ENCODE measurements at regions not wholly inside any gene's neighbourhood (a gene's known extent, or its start where the extent isn't known, plus 50 kb on each side); places are given as distances from the start of the nearest gene placed in this dataset.
"Not testable (repeated sequence)": the region's sequence is repeated elsewhere in the genome, so short reads cannot be mapped to it uniquely, and the experiment has no call there.

GRCh38 chr12:31183899-31184298 is 110.2 kb downstream of the DDX11 start:
- H3K9me2 ChIP-seq (replicated peaks; ENCODE audit: control insufficient read depth, low read length); H3K27ac ChIP-seq (ENCODE audit: low read depth, low read length); H3K27me3 ChIP-seq (ENCODE audit: control insufficient read depth, low read length); H3K9me3 ChIP-seq (ENCODE audit: control insufficient read depth, insufficient read depth, low read length); H3K36me3 ChIP-seq (ENCODE audit: control insufficient read depth, low read length); H3K79me2 ChIP-seq (ENCODE audit: control insufficient read depth, low read length); H3K4me3 ChIP-seq (ENCODE audit: low read length); H4K20me1 ChIP-seq (ENCODE audit: control insufficient read depth, insufficient read depth, low read depth, low read length): not testable (repeated sequence)
- Histone ChIP-seq H3K4me2 (ENCODE audit: low read length) (0 out of 2 replicates have a peak overlapping the region, but pooled peaks have one; percentile 16), H3K4me1 (ENCODE audit: control insufficient read depth, low read length) (peaks cover 36% of the 10 kb centered on the region), H3F3A (ENCODE audit: control insufficient read depth, insufficient read depth) (0 out of 2 replicates have a peak, but pooled peaks cover 13% of the 10 kb centered on the region)

- not testable (repeated sequence) for H3K4me3 ChIP-seq (ENCODE audit: low read length); H4K20me1 ChIP-seq (ENCODE audit: control insufficient read depth, insufficient read depth, low read depth, low read length); H3F3A ChIP-seq (ENCODE audit: control insufficient read depth, insufficient read depth); H3K27me3 ChIP-seq (ENCODE audit: control insufficient read depth, low read length); H3K36me3 ChIP-seq (ENCODE audit: control insufficient read depth, low read length); H3K4me2 ChIP-seq (ENCODE audit: low read length); H3K9me2 ChIP-seq (replicated peaks; ENCODE audit: control insufficient read depth, low read length); H3K9me3 ChIP-seq (ENCODE audit: control insufficient read depth, insufficient read depth, low read length); H3K27ac ChIP-seq (ENCODE audit: low read depth, low read length); H3K79me2 ChIP-seq (ENCODE audit: control insufficient read depth, low read length)
- H3K4me1 ChIP-seq (ENCODE audit: control insufficient read depth, low read length) = peaks cover 28% of the 10 kb centered on the region
Measured at GRCh38 chr12:31184667-31185066, 111.0 kb downstream of the DDX11 start.

- not testable (repeated sequence) for H3K9me3 ChIP-seq (ENCODE audit: control insufficient read depth, insufficient read depth, low read length); H4K20me1 ChIP-seq (ENCODE audit: control insufficient read depth, insufficient read depth, low read depth, low read length); H3K36me3 ChIP-seq (ENCODE audit: control insufficient read depth, low read length); H3K27me3 ChIP-seq (ENCODE audit: control insufficient read depth, low read length); H3F3A ChIP-seq (ENCODE audit: control insufficient read depth, insufficient read depth); H3K27ac ChIP-seq (ENCODE audit: low read depth, low read length); H3K4me1 ChIP-seq (ENCODE audit: control insufficient read depth, low read length); H3K4me2 ChIP-seq (ENCODE audit: low read length); H3K79me2 ChIP-seq (ENCODE audit: control insufficient read depth, low read length); H3K9me2 ChIP-seq (replicated peaks; ENCODE audit: control insufficient read depth, low read length); H3K4me3 ChIP-seq (ENCODE audit: low read length)
Measured at GRCh38 chr12:31192689-31193088, 119.0 kb downstream of the DDX11 start.

- H3K4me1 ChIP-seq (ENCODE audit: control insufficient read depth, low read length) = not testable (repeated sequence)
Measured at GRCh38 chr12:31195620-31196019, 122.0 kb downstream of the DDX11 start.

GRCh38 chr12:31199476-31199875 is 125.8 kb downstream of the DDX11 start:
- H4K20me1 ChIP-seq (ENCODE audit: control insufficient read depth, insufficient read depth, low read depth, low read length); H3F3A ChIP-seq (ENCODE audit: control insufficient read depth, insufficient read depth); H3K9me3 ChIP-seq (ENCODE audit: control insufficient read depth, insufficient read depth, low read length); H3K27ac ChIP-seq (ENCODE audit: low read depth, low read length); H3K79me2 ChIP-seq (ENCODE audit: control insufficient read depth, low read length); H3K4me2 ChIP-seq (ENCODE audit: low read length); H3K9me2 ChIP-seq (replicated peaks; ENCODE audit: control insufficient read depth, low read length); H3K36me3 ChIP-seq (ENCODE audit: control insufficient read depth, low read length); H3K4me3 ChIP-seq (ENCODE audit: low read length): not testable (repeated sequence)
- peaks cover 25% of the 10 kb centered on the region for H3K4me1 ChIP-seq (ENCODE audit: control insufficient read depth, low read length)
- H3K27me3 ChIP-seq (ENCODE audit: control insufficient read depth, low read length) = peaks cover 12% of the 10 kb centered on the region

More at GRCh38 chr12:31195620-31196019, 122.0 kb downstream of the DDX11 start:
- H3K36me3 ChIP-seq (ENCODE audit: control insufficient read depth, low read length); H3F3A ChIP-seq (ENCODE audit: control insufficient read depth, insufficient read depth); H3K27me3 ChIP-seq (ENCODE audit: control insufficient read depth, low read length); H3K79me2 ChIP-seq (ENCODE audit: control insufficient read depth, low read length); H3K9me3 ChIP-seq (ENCODE audit: control insufficient read depth, insufficient read depth, low read length); H3K4me2 ChIP-seq (ENCODE audit: low read length); H4K20me1 ChIP-seq (ENCODE audit: control insufficient read depth, insufficient read depth, low read depth, low read length); H3K4me3 ChIP-seq (ENCODE audit: low read length); H3K9me2 ChIP-seq (replicated peaks; ENCODE audit: control insufficient read depth, low read length); H3K27ac ChIP-seq (ENCODE audit: low read depth, low read length): not testable (repeated sequence)

GRCh38 chr12:31201382-31201781 is 124.6 kb downstream of the SINHCAF start:
- no peak overlapping the region for H3K4me3 ChIP-seq (ENCODE audit: low read length)
- TF ChIP-seq CTCF (IDR thresholded peaks at IDR 0.05; ENCODE audit: low read depth, low read length, poor library complexity, severe bottlenecking) = no peak
- TF ChIP-seq EZH2phosphoT487 (IDR thresholded peaks at IDR 0.05; ENCODE audit: borderline replicate concordance, low read length) = no peak

More at GRCh38 chr12:31201382-31201781, 124.6 kb downstream of the SINHCAF start:
- Histone ChIP-seq H3K36me3 (ENCODE audit: control insufficient read depth, low read length) (no peaks in the 10 kb centered on the region), H4K20me1 (ENCODE audit: control insufficient read depth, insufficient read depth, low read depth, low read length) (no peaks in the 10 kb centered on the region), H3K4me2 (ENCODE audit: low read length) (no peak overlapping the region), H3K79me2 (ENCODE audit: control insufficient read depth, low read length) (no peaks in the 10 kb centered on the region), H3K4me1 (ENCODE audit: control insufficient read depth, low read length) (peaks cover 36% of the 10 kb centered on the region), H3K27me3 (ENCODE audit: control insufficient read depth, low read length) (peaks cover 12% of the 10 kb centered on the region), H3K27ac (ENCODE audit: low read depth, low read length) (no peak overlapping the region), H3K9me3 (ENCODE audit: control insufficient read depth, insufficient read depth, low read length) (no peaks in the 10 kb centered on the region), H3F3A (ENCODE audit: control insufficient read depth, insufficient read depth) (0 out of 2 replicates have a peak, but pooled peaks cover 6% of the 10 kb centered on the region), H3K9me2 (replicated peaks; ENCODE audit: control insufficient read depth, low read length) (no peaks in the 10 kb centered on the region)

Data from DOHH2 (cell line).